Spinal cord (tissue), 9 donors: ENCODE measurements at regions not wholly inside any gene's neighbourhood (a gene's known extent, or its start where the extent isn't known, plus 50 kb on each side); places are given as distances from the start of the nearest gene placed in this dataset.

Experiments
- DNase-seq, 6 donors: peaks; one replicate each; pipeline versions ENCODE4 v3.0.0 to v3.0.0-alpha.2; 2013 to 2015; ENCODE audit warnings: low spot score in 6 of 6, low read depth in 4 of 6
- H3K27ac ChIP-seq: one replicate; pipeline ENCODE4 v1.5.1; 2013; ENCODE audit warnings: low read depth, low read length, control low read depth
- H3K27me3 ChIP-seq: one replicate; pipeline ENCODE4 v1.6.1; 2013; ENCODE audit warnings: low read length; ENCODE audit not compliant: control insufficient read depth, insufficient read depth
- H3K36me3 ChIP-seq: one replicate; pipeline ENCODE4 v1.6.1; 2013; ENCODE audit warnings: low read length; ENCODE audit not compliant: control insufficient read depth, insufficient read depth
- H3K4me1 ChIP-seq: one replicate; pipeline ENCODE4 v1.6.1; 2013; ENCODE audit warnings: low read length; ENCODE audit not compliant: control insufficient read depth, insufficient read depth
- H3K4me3 ChIP-seq: one replicate; pipeline ENCODE4 v1.5.1; 2013; ENCODE audit warnings: low read depth, low read length, control low read depth
- H3K9me3 ChIP-seq: one replicate; pipeline ENCODE4 v1.6.1; 2013; ENCODE audit warnings: low read length; ENCODE audit not compliant: control insufficient read depth, insufficient read depth
- whole genome bisulfite sequencing: methylation state at CpG from one replicate; pipeline ENCODE4 v1.1.5; 2013; ENCODE audit warnings: missing lambda C conversion rate; ENCODE audit not compliant: insufficient coverage; 5-methylcytosine and 5-hydroxymethylcytosine counted together
- donor health status: healthy.

GRCh38 chr12:93300611-93301021, 77.1 kb upstream of the NUDT4 start:
- no peak overlapping the region for H3K4me3 ChIP-seq
- no peaks in the 10 kb centered on the region for H3K27me3 ChIP-seq
- WGBS, result 100% methylated on average over 1 of the region's 2 CpGs
- H3K9me3 ChIP-seq, result no peaks in the 10 kb centered on the region
- H3K27ac ChIP-seq, result no peak overlapping the region
- DNase-seq, result no peak
- no peaks in the 10 kb centered on the region for H3K36me3 ChIP-seq
- no peaks in the 10 kb centered on the region for H3K4me1 ChIP-seq

- Histone ChIP-seq H3K36me3 (no peaks in the 10 kb centered on the region), H3K27ac (no peak overlapping the region), H3K4me3 (no peak overlapping the region), H3K27me3 (no peaks in the 10 kb centered on the region), H3K9me3 (peaks cover 6% of the 10 kb centered on the region), H3K4me1 (no peaks in the 10 kb centered on the region)
- peak in 1 of 6 donors; percentile 25 for DNase-seq
- 80% methylated on average over 1 of the region's 5 CpGs for WGBS
These were observed 75.1 kb upstream of the NUDT4 start for GRCh38 chr12:93302331-93303229.

- no peaks in the 10 kb centered on the region for H3K36me3 ChIP-seq
- H3K4me1 ChIP-seq, result no peaks in the 10 kb centered on the region
- H3K4me3 ChIP-seq, result no peak overlapping the region
- H3K27ac ChIP-seq, result no peak overlapping the region
- DNase-seq, result no peak
- H3K27me3 ChIP-seq, result no peaks in the 10 kb centered on the region
- peaks cover 6% of the 10 kb centered on the region for H3K9me3 ChIP-seq
These were observed 71.1 kb upstream of the NUDT4 start for GRCh38 chr12:93306636-93307035.

- WGBS, result 100% methylated on average over 1 of the region's 4 CpGs
- H3K27me3 ChIP-seq, result no peaks in the 10 kb centered on the region
- peaks cover 6% of the 10 kb centered on the region for H3K9me3 ChIP-seq
- H3K36me3 ChIP-seq, result no peaks in the 10 kb centered on the region
- H3K4me1 ChIP-seq, result no peaks in the 10 kb centered on the region
- no peak overlapping the region for H3K4me3 ChIP-seq
- DNase-seq, result no peak
- no peak overlapping the region for H3K27ac ChIP-seq
These were observed 69.4 kb upstream of the NUDT4 start for GRCh38 chr12:93308281-93308680.

GRCh38 chr12:93311827-93312226, 65.9 kb upstream of the NUDT4 start:
- DNase-seq, result no peak
- WGBS, result no CpG with 5 or more reads among the region's 2 CpGs
- H3K27ac ChIP-seq, result no peak overlapping the region
- H3K4me1 ChIP-seq, result no peaks in the 10 kb centered on the region
- H3K4me3 ChIP-seq, result no peak overlapping the region
- no peaks in the 10 kb centered on the region for H3K27me3 ChIP-seq
- H3K9me3 ChIP-seq, result no peaks in the 10 kb centered on the region
- H3K36me3 ChIP-seq, result no peaks in the 10 kb centered on the region

GRCh38 chr12:93314177-93314497, 63.6 kb upstream of the NUDT4 start:
- peaks cover 3% of the 10 kb centered on the region for H3K4me1 ChIP-seq
- H3K27me3 ChIP-seq, result no peaks in the 10 kb centered on the region
- WGBS, result 90% methylated on average over 2 of the region's 4 CpGs
- no peak for DNase-seq
- no peak overlapping the region for H3K27ac ChIP-seq
- no peak overlapping the region for H3K4me3 ChIP-seq
- no peaks in the 10 kb centered on the region for H3K9me3 ChIP-seq
- H3K36me3 ChIP-seq, result no peaks in the 10 kb centered on the region

- Histone ChIP-seq H3K4me1 (peaks cover 3% of the 10 kb centered on the region), H3K4me3 (no peak overlapping the region), H3K36me3 (no peaks in the 10 kb centered on the region), H3K27ac (no peak overlapping the region), H3K9me3 (no peaks in the 10 kb centered on the region), H3K27me3 (no peaks in the 10 kb centered on the region)
- 92% methylated on average over 4 of the region's 9 CpGs for WGBS
- DNase-seq, result no peak
These were observed 62.3 kb upstream of the NUDT4 start for GRCh38 chr12:93315385-93315906.

GRCh38 chr12:93315907-93316622, 61.7 kb upstream of the NUDT4 start:
- no peak overlapping the region for H3K4me3 ChIP-seq
- H3K27me3 ChIP-seq, result no peaks in the 10 kb centered on the region
- peak in 1 of 6 donors; percentile 33 for DNase-seq
- WGBS, result no CpG with 5 or more reads among the region's 4 CpGs
- no peaks in the 10 kb centered on the region for H3K9me3 ChIP-seq
- H3K27ac ChIP-seq, result no peak overlapping the region
- peaks cover 3% of the 10 kb centered on the region for H3K4me1 ChIP-seq
- H3K36me3 ChIP-seq, result no peaks in the 10 kb centered on the region

- no peak overlapping the region for H3K27ac ChIP-seq
- no peaks in the 10 kb centered on the region for H3K27me3 ChIP-seq
- no peaks in the 10 kb centered on the region for H3K36me3 ChIP-seq
- no peak for DNase-seq
- WGBS, result no CpG with 5 or more reads among the region's 1 CpG
- peaks cover 3% of the 10 kb centered on the region for H3K4me1 ChIP-seq
- H3K4me3 ChIP-seq, result no peak overlapping the region
- H3K9me3 ChIP-seq, result no peaks in the 10 kb centered on the region
These were observed 61.1 kb upstream of the NUDT4 start for GRCh38 chr12:93316623-93316971.

- peak in 1 of 6 donors; percentile 16 for DNase-seq
- no peak overlapping the region for H3K4me3 ChIP-seq
- H3K9me3 ChIP-seq, result no peaks in the 10 kb centered on the region
- 89% methylated on average over 5 of the region's 6 CpGs for WGBS
- no peaks in the 10 kb centered on the region for H3K27me3 ChIP-seq
- no peak overlapping the region for H3K27ac ChIP-seq
- H3K36me3 ChIP-seq, result no peaks in the 10 kb centered on the region
- peaks cover 3% of the 10 kb centered on the region for H3K4me1 ChIP-seq
These were observed 60.5 kb upstream of the NUDT4 start for GRCh38 chr12:93317227-93317626.
